Inflammatory macrophage (primary cell): ENCODE measurements at regions not wholly inside any gene's neighbourhood (a gene's known extent, or its start where the extent isn't known, plus 50 kb on each side); places are given as distances from the start of the nearest gene placed in this dataset.

Experiments used
- DNase-seq, 2 donors: peaks; one replicate each; pipeline ENCODE4 v3.0.0-alpha.2; 2020 to 2022

DNA sequence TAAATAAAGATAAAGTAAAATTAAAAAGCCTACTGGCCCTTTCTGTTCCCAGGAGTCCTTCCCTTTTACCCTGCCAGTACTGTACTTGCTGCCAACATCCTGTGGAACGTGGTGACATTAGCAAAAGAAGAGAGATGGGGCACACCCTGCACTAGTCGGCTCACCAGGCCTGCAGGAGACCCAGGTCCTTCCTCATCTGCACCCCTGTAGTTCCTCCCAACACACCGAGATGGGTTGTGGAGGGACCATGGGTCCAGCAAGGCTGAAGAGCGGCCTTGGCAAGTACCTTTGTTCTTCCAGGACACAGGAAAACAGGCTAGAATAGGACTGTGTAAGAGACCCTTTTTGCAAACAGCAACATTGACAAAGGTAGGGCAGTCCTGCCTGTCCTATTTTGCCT lies 98.7 kb upstream of the TMPRSS2 start:
- DNase-seq: no peak

- DNase-seq: no peak
Measured at GRCh38 chr21:41605934-41606285, 98.0 kb upstream of the TMPRSS2 start.

DNA sequence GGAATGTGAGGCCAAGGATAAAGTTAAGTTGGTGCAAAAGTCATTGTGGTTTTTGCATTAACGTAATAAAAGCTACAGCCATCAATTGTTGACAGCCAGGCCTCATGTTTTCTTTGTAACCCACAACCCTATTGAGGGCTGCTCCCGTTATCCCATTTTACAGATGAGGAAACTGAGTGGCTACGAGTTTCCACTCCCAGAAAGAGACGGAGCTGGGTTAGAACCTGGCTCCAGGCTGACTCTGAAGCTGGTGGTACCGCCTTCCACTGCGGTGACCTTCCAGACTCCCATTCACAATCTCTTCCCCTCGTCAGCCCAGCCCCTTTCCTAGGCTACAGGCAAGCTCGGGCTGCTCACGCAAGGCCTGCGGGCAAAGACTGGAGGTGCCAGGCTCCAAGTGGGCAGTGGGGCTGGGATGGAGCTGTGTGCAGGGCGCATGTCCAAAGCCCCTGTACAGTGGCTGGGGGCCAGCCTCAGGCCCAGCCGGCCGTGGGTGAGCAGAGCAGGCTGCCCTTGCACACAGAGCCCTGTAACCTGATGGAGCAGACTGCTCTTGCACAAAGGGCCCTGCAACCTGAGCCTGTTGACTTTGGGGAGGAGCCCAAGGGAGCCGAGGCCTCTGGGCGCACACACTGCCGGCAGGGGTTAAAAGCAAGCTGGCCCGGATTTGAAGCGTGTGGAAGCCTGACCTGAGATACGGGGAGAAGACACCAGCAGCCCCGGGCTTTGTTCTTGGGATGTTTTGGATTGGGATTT lies 97.4 kb upstream of the TMPRSS2 start:
- DNase-seq: no peak

DNA sequence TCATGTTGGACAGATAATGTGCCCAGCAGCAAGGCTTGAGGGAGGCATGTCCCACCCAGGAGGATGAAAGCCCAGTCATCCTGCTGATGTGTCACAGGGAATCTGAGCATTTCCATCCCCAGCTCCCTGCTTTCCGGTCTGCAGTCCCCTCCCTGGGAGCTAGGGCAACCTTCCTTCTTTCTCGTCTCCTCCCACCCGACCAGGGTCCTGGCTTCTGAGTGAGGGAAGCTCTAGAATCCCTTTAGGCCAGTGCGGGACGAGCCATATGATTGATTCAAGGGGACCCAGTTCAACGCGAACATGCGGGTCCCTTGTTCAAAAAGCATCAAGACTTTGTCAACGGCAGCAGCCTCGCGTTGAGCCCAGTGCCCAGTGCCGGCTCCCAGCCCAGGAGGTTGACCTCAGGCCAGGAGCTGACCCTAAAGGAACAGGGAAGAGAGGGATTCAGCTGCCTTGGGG lies 96.7 kb upstream of the TMPRSS2 start:
- no peak for DNase-seq

DNA sequence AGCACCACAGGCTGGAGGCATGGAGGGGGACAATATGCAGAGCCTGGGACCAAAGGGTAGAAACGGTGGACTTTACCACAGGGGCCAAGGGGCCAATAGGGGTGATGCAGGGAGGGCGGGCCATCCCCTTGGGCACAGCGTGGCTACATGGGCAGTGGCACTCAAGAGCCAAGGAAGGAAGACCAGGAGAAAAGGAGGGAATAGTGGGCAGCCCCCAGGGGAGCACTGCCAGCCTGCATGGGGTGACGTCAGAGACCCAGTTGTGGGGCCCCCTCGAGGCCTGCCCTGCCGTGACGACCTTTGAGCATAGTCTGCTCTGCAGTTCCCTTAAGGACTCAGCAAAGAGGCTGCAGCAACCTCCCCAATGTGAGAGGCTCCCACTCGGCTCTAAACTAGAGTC lies 95.5 kb upstream of the TMPRSS2 start:
- no peak for DNase-seq

- DNase-seq: no peak
Measured at GRCh38 chr21:41602531-41602930, 94.6 kb upstream of the TMPRSS2 start.

DNA sequence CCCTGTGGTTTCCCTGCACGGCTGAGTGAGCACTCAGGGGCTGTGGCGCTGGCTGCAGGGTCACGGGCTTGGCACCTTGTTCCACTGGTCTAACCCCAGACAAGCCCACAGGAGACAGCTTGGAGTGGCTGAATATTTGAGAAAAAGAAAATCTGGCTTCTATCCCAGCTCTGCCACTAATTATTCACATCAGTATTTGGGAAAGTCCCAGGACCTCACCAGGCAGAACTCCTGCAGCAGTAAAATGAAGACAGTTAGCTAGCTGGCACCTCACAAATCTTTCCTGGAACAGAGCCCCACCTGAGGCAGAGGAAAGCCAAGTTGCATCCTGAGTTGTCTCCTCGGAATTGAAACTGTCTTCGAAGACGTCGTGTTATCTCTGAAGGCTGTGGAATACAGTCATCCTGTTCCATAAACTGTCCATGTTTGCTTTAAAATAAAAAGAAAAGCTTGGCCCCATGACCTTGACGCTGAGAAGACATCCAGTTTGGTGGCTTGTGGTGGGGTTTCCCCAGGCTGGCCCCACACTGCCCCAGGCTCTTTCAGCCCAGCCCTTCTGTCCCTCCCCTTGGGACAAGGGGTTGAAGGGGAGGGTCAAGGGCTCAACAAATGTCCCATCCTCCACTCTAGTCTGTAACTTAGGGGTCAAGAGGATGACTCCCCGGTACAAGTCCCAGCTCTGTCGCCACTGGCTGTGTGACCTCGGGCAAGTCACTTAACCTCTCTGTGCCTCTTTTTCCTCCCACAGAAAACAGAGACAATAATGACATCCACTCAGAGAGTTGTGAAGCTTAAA lies 93.8 kb upstream of the TMPRSS2 start:
- no peak for DNase-seq

GRCh38 chr21:41600961-41601572 lies 93.1 kb upstream of the TMPRSS2 start:
- DNase-seq: no peak

DNA sequence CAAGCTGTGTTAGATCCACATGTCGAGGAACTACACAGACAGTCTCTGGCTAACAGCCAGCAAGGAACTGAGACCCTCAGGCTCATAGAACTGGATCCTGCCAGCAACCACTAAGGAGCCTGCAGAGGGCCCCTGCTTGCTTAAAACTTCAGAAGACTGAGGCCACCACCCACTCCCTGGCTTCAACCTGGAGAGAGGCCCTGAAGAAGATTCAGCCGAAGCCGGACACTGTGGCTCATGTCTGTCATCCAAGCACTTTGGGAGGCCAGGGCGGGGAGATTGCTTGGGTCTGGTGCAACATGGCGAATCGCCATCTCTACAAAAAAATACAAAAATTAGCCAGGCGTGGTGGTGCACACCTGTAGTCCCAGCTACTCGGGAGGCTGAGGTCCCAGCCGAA lies 92.6 kb upstream of the TMPRSS2 start:
- DNase-seq: no peak

GRCh38 chr21:41600116-41600515 lies 92.2 kb upstream of the TMPRSS2 start:
- DNase-seq: no peak

- DNase-seq: peak in 1 of 2 donors; percentile 32
Measured at GRCh38 chr21:41598561-41599431, 90.8 kb upstream of the TMPRSS2 start.

DNA sequence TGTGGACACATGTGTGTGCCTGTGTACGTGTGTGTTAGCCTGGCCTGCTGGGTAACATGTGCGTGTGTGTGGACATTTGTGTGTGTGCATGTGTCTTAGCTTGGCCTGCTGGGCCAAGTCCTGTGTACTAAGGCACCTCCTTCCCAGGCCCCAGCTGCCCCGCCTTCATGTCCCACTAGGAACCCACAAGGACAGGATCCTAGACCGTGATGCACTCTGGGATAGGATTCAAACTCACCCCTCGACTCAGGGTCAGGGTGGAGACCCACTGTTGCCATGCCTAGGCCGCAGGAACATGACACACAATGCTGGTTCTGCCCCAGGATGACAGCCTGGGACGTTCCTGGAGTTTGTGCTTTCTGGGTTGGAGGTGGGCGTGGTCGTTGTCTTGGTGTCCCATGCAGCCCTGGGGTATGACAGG lies 89.9 kb upstream of the TMPRSS2 start:
- DNase-seq: no peak

DNA sequence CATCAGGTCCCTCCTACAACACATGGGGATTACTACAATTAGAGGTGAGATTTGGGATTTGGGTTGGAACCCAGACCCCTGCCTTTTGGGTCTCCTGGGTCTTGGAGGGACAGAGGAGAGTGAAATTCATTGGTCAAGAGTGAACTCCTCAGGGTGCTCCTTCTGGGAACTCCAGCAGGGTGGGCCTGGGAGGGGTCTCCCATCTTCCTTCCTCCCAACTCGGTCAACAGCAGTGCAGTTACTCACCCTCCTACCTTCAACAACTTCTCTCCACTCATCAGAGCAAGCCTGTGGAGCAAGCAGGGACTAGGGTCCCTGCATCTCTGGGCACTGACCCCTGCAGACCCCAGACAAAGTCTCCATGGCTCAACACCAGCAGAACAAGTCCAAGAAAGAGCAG lies 89.3 kb upstream of the TMPRSS2 start:
- DNase-seq: no peak

DNA sequence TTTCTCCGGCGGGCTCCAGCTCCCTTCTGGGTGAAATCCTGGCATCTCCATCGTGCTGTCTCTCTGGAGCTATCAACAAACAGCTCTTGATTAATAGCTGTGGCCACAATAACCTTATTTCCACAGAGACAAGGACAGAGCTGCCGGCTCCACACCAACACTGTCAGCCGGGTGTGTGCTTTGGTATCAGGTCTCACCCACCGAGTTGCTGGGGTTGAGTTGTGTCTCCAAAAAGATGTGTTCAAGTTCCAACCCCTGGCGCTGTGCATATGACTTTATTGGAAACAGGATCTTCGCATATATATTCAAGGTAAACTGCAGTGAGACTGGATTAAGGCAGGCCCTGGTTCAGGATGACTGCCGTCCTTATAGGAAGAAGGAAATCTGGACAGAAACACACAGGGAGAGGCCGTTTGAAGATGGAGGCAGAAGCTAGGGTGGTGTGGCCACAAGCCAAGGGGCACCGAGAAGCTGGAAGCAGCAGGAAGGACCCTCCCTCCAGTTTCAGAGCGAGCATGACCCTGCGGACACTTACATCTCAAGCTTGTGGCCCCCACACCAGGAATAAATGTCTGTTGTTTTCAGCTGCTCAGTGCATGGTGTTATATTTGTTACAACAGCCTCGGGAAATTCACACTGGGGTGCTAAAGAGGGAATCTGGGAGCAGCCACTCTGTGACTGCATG lies 88.4 kb upstream of the TMPRSS2 start:
- DNase-seq: no peak

DNA sequence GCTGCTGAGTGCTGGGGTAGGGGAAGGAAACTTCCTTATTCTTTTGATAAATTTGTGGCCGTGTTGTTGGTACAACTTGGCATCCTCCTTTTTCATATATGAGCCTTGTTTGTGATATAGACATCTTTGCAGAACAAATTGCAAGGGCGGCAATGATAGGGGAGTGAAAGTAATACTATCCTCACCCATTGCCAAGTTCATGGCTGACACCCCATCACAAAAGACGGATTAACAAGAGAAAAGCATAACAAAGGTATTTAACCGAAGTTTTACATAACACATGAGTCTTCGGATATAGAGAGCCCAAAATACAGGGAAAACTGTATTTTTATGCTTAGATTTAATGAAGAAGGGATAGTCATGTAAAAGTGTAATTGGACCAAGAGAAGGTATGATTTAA lies 86.3 kb upstream of the TMPRSS2 start:
- DNase-seq: no peak

- DNase-seq: no peak
Measured at GRCh38 chr21:41593760-41594138, 85.8 kb upstream of the TMPRSS2 start.

DNA sequence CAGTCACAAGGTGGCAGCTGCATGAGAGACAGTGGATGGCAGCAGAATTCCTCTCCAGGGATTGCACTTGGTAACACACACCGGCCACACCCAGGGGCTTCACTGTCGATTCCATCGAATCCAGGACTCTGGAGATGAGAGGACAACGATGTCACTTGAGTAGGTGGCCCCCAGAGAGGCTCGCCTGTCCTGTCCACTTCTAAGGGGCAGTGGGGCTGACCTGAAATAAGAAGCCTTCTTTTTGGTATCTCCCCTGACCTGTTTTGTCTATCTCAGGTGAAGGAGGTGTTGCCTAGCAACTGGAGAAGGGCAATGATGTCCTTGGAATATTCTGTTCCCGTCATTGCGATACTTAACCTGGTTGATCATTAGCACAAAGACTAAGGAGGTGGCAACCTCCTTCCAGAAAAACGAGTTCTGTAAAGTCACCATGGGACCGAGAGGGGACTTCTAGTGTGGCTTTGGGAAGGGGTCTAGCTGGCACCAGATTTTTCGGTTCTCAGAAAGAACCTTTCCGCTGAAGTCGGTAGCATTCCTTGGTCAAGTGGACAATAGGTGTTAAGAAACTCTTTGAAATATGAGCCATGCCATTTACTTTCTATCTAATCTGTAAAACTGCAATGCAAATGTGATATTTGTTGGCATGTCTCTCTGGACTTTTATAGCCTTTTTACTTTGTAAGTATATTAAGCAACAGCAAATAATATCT lies 85.2 kb upstream of the TMPRSS2 start:
- no peak for DNase-seq

DNA sequence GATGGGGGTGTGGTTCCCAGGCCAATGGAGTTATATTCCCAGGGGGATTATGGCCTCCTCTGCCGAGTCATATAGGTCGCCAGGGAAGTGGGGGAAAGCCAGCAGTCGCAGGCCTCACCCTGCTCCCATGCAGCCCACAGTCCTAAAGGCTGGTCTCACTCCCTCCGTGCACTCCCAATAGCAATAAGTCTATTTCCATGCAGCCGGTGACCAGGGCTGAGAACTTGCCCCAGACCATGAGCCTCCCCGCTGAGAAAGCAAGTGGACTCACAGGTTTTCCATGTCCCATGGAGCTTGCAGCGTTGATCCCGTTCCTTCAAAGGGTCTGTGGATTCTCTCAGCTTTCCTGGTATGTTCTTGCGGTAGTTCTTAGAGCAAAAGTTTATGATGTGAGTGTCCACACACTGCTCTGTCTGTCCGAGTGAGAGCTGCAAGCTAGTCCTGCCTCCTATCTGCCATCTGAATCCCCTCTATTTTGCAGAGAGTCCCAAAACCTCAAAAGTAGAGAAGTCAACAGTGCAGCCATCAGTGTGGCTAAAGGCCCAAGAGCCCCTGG lies 81.7 kb upstream of the TMPRSS2 start:
- no peak for DNase-seq

DNA sequence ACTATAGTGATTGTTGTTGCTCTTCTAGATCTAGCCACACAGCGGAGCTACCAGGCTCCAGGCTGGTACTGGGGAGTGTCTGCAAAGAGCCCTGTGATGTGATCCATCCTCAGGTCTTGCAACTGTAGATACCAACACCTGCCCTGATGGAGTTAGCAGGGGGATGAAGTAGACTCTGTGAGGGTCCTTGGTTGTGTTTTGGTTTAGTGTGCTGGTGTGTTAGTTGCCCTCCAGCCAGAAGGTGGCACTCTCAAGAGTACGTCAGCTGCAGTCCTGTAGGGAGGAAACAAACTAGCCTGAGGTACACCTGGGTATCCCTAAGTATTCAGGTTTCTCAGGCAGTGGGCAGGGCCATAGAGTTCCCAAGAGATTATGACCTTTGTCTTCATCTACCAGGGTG lies 81.2 kb upstream of the TMPRSS2 start:
- no peak for DNase-seq

DNA sequence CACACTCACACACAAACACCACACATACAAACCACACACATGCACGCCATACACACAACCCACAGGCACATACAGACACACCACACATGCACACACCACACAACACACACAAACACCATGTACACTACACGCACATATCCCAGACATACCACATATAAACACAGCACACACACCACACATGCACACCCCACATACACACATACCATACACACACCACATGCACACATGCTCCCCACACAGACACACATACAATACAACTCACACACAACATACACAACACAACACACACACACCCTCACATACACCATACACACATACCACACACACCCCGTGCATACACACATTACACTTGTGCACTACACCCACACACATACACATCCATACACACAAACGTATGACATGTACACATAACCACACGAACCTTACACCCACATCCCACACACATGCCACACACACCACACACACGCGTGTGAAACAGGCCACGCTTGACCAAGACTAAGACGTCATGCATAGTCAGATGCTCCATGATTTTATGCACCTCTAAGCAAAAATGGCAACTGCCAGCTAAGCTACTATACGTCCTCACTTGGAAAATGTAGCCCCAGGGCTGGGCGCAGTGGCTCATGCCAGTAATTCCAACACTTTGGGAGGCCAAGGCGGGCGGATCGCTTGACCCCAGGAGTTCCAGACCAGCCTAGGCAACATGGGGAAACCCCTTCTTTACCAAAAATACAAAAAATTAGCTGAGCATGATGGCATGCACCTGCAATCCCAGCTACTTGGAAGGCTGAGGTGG lies 77.4 kb upstream of the TMPRSS2 start:
- DNase-seq: no peak
